ENCODE measurements at regions not wholly inside any gene's neighbourhood (a gene's known extent, or its start where the extent isn't known, plus 50 kb on each side); places are given as distances from the start of the nearest gene placed in this dataset.
"Not testable (repeated sequence)": the region's sequence is repeated elsewhere in the genome, so short reads cannot be mapped to it uniquely, and the experiment has no call there.

DNA sequence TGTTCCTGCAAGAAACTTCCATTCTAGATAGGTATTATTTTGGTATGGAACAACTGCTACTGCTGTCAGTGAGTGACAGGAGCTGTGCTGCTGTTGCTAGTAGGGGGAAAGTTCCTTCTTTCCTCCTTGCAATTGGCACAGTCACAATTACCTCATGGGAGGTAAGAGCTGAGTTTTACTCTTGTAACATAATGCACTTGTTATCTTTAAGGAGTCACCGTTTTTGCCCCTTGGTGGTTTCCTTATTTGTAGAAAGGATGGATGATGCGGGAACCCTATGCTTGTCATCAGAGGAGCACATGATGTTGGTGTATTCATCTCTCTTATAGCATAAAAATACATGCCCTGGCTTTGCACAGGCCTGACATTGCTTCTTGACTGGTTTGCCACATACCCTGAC is 234.7 kb upstream of the NPY start:
- no peak for DNase-seq (ENCODE audit: low read depth in 4 of 4, low spot score in 3 of 4)

DNA sequence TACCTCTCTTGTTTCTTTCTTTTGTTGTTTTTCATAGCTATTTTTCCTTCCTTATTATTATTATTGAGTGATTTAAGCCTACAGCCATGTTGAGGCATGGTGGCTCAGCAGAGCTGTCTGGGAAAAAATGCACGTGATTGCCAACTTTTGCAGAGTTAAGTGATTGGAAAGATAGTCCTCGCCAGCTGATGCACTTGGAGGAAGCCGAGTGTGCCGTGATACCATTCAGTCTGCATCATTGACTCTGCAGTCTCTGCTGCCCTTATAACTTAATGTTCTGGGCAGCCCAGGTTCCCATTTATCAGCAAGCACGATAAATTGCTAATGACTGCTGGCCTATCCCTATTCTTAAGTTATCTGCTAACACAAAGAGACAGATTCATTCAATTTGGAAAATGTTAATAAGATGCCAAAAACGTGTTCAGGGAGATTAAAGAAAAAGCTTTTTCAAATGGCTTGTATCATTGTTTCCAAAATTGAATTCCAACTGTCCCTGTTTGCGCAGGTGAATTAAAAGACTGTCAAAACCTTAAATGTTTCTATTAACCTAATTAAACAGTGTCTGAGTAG is 232.9 kb upstream of the NPY start:
- no peak for DNase-seq (ENCODE audit: low read depth in 4 of 4, low spot score in 3 of 4)

DNA sequence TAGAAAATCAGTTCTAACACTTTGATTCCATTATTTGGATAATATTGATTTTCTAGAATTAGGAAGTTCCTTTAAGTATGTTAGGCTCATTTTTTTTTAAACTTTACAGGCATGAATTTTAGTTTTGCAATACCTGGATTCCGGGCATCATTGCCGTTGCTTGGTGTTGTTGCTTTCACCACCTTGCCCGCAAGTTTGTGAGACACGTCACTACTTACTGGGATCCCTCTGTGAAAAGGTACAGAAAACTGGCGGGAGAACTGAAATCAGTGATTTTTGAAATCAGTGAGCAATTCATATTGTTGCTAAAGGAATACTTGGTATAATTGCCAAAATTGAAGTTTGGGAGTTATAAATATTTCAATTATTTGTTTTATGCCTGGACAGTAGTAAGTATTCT is 232.3 kb upstream of the NPY start:
- DNase-seq (ENCODE audit: low read depth in 4 of 4, low spot score in 3 of 4): no peak

DNA sequence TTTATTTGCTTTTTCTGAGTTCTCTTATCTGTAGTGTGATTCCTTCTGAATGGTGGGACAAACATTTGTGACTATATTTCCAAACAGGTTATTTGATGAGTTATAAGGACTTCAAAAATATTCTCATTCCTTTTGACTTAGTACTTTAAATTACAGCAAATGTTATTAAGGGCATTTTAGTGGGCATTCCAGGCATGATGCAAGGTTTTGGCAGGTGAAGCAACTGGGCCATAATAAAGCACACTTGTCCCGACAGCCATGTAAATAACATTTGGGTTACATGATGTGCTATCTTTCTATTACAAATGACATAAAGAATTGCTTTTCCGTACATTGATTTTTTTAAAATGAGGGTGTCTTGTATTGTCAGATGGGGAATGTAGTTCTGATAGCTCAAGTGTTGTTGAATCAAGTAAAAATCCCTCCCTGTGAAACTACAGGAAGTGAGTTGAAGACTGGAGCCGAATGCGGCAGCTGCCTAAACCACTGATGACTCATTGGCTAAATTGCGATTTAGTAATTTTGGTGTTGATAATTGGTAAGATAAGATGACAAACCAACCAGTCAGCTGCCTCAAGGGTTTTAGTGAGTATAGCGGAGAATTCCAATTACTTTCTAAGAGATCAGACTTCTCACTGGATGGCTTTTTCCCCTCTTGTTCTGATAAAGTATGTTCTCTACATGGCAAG is 231.3 kb upstream of the NPY start:
- DNase-seq (ENCODE audit: low read depth in 4 of 4, low spot score in 3 of 4): no peak

DNA sequence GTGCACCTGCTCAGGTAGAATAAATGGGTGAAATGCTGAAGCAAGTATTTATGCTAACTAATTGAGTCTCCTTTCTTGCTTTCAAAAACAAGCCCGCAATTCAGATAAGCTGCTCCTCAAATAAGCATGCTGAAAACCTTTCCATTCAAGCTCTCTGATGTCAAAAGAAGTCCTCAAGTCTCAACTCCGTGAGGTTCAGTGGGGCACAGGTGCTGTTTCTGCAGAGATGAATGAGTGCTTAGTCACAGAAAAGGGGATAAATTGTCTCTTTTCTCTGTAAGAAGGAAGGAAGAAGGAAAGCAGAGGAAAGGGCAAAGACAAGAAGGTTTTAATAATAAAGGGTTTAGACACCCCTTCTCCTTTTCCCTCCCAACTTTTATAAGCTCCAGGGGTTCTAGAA is 229.8 kb upstream of the NPY start:
- DNase-seq (ENCODE audit: low read depth in 4 of 4, low spot score in 3 of 4): no peak

DNA sequence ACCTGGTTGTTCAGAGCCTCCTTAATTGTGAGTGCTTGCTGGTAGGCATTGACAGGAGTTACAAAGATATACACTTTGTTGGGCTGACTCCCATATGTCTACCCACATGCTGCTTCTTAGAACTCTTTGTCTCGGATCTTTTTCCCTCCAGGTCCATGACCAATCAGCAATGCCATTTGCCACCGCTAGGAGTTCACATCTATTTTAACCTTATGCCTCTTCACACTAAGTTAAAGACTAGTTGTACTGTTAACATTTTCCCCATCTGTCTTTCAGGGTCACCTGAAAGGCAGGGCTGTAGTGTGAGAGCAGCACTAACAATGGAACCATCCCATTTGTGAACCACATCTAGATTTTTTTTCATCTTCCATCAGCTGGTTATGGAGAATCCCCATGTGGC is 226.7 kb upstream of the NPY start:
- no peak for DNase-seq (ENCODE audit: low read depth in 4 of 4, low spot score in 3 of 4)

DNA sequence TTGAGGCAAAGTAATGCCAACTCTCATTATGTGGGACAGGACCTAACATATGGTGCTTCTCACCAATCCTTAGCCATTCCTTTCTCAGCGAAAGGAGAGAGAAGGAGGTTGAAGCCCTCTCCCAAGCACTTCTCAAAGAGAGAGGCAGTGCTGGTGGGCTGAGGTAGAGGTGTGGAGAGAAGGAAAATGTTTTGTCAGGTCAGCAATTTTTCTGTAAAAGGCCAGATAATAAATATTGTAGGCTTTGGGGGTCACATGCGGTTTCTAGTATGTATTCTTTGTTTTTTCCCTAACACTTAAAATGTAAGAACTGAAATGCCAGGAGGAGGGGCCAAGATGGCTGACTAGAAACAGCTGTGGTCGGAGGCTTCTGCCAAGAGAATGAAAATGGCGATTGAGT is 225.0 kb upstream of the NPY start:
- no peak for DNase-seq (ENCODE audit: low read depth in 4 of 4, low spot score in 3 of 4)

DNA sequence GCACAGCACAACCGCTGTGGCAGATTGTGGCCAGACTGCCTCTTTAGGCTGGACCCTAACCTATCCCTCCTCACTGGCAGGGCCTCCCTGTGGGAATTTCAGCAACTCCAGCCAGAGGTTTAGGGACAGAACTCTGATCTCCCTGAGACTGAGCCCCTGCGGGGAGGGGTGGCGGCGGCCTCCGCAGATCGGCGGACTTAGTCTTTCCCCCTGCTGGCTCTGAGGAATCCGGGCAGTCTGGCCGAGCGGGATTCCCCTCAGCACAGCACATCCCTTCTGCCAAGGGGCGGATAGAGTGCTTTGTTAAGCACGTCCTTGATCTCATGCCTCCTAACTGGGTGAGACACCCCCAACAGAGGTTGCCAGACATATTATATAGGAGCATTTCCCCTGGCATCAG is 224.2 kb upstream of the NPY start:
- DNase-seq (ENCODE audit: low read depth in 4 of 4, low spot score in 3 of 4): no peak

DNA sequence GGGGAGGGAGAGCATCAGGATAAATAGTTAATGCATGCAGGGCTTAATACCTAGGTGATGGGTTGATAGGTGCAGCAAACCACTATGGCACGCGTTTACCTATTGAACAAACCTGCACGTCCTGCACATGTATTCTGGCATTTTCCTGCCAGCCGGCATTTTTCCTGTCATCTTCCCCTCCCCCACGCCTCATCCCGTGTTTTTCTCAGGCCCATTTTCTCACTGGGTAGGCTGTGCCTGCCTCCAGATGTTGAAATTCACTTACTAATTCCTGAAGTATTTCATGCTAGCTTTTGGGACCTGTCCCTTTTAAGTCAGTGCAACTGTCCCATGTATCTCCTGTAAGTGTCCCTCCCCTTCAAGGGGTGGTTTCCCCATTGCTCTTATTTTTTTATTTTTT is 220.3 kb upstream of the NPY start:
- no peak for DNase-seq (ENCODE audit: low read depth in 4 of 4, low spot score in 3 of 4)

DNA sequence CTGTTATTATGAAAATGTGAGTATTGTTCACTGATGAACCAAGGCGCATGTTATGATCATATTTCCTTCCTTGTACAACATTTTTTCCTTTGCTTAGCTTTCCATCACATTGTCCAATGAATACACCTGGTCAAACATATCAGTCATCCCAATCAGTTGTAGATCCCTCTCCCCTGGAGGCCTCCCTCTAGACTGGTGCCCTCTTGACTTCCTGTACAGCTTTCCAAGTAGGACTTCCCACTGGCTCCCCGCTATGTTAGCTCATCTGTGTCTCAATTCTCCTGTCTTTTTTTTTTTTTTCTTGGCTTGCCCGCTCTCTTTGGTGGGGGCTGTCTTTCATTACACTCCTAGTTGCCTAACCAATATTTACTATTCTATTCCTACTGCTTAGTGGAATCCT is 214.2 kb upstream of the NPY start:
- no peak for DNase-seq (ENCODE audit: low read depth in 4 of 4, low spot score in 3 of 4)

DNA sequence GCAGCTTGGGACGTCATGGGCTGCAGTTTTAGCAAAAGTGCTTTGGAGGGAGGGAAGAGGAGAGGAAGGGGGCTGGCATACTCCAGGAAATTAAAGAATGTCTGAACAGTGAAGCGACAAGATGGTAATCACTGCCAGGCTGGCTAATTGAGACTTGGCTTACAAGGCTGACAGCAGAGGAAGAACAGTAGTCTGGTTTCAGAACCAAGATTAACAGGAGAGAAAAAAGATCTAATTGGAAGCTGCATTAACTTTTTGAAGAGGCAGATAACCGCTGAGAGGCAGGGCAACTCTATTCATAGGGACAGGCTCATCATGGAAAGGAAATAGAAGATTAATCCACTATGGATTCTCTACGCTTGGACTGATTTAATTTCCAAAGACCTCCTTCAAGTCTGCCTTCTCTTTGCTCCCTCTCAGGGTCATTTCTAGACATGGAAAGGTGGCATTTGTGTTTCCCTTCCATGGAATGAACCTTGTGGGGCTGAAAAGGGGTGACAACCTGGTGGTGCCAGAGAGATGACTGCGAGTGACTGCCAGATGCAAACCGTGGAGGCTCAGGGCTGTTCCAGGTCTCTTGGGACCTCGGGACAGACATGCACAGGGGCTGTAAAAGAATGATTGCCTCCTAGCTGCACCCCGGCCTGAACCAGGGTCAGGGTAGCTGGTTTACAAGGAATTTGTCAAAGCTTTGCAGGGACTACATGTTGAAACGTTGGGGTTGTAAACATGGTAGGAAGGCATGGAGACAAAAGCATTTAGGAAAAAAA is 210.2 kb upstream of the NPY start:
- DNase-seq (ENCODE audit: low read depth in 4 of 4, low spot score in 3 of 4): no peak

DNA sequence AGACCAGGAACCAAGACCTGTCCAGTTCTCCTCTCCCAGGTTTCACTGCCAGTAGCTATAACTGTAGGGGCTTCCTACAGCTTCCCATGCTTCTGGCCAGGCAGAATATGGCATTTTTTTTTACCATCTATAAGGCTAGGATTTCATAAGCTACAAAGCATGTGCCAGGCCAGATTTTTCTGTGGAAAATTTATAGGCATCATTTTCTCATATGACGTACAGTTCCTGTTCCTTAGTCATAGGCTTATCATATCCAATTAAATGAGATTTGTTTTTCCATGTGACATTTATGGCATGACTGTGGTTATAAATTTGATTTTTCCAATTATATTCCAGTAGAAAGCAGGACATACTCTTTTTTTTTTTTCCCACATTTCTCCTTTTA is 208.6 kb upstream of the NPY start:
- DNase-seq (ENCODE audit: low read depth in 4 of 4, low spot score in 3 of 4): no peak

DNA sequence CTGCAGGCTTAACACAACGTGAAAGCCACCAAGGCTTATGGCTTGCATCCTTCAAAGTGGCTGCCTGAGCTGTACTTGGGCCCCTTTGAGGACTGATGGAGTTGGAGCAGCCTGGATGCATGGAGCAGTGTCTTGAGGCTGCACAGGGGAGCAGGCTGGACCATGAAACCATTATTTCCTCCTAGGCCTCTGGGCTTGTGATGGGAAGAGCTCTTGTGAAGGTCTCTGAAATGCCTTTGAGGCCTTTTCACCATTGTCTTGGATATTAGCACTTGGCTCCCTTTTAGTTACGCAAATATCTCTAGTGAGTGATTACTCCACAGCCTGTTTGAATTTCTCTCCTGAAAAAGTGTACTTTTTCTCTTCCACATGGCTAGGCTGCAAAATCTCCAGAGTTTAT is 201.2 kb upstream of the NPY start:
- DNase-seq (ENCODE audit: low read depth in 4 of 4, low spot score in 3 of 4): no peak

DNA sequence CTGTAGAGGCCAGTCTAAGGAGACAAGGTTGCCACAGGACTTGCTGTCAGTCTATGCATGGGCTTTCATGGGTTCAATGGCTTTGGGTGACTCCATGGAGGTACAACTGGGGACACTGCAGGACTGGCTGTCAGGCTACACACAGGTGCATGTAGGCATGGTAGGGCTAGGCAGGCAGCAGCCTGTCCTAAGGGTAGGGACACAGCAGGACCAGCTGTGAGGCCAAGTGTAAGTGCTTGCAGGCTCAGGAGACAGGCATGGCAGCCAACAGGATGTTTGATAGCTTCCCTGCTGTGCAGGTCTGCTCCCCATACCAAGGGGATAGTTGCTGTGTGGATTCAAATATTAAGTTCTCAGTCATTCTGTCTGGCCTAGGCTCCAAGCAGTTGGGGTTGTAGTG is 181.0 kb upstream of the NPY start:
- DNase-seq (ENCODE audit: low read depth in 4 of 4, low spot score in 3 of 4): no peak

DNA sequence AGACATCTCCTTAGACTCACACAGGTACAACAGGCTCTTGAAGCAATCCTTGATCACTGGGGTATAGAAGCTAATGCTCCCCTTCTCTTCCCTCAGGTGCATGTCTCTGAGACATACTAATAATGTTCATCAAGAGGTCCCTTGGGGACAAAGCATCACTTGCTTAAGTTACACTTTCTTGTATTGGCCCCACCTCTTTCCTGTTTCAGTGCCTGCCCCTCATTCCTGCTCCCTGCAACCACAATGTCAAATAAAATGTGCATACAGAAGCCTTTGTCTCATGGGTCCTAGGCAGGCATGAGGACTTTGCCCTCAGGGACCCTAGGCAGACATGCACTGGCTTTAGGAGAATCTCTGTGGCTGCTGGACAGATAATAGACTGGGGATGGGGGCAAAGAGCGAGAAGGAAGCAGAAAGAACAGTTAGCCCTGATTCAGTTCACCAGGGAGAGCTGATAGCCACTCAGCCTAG is 175.0 kb upstream of the NPY start:
- DNase-seq (ENCODE audit: low read depth in 4 of 4, low spot score in 3 of 4): no peak

DNA sequence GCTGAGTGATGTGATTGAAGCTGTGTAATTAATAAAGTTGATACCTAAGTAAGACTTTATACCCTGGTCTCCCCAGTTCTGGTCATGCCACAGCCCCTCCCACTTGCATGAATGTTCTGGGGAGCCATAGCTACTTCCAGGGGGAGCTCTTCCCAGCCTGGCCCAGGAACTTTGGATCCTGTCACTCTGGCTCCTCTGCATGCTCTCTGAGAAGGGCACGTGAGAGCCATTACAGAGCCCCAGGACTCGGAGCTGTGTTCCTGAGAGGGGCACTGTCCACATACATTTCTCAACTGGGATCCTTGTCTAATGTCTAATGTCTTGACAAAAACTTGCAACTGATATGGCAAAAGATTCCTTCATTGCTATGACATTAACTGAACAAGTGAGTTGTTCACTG is 173.9 kb upstream of the NPY start:
- DNase-seq (ENCODE audit: low read depth in 4 of 4, low spot score in 3 of 4): no peak

DNA sequence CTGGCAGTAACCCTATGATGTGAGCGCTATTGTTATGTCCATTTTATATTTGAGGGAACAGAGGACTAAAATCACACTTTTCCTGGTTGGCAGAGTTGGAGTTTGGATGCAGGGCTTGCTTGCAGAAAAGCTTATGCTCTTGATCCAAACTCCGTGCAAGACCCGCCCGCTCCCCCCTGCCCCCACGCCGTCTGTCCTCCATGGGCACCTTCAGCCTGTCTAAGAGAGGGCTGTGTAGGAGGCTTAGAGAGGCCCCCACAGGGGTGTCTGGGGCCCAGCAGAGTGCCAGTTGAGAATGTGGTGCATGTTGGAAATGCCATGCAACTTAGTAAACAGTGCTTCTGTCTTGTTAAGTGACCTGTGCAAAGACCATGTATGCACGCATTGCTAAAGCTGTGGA is 170.5 kb upstream of the NPY start:
- no peak for DNase-seq (ENCODE audit: low read depth in 4 of 4, low spot score in 3 of 4)

DNA sequence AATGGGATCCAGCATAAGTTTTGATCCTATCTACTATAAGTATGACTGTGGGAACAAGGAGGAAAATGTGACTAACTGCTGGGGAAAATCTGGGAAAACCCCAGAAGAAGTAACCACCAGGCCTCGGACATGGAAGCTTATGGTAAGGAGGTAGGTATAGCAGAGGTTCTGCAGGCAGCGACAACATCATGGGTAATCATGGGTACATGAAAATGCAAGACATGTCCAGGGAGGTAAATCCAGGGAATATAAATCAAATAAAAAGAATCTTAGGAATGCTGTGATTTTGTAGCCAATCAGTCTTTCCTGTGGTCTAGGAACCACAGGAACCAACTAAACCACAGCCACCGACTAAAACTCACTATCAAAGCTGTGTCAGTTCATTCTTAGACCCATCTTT is 168.3 kb upstream of the NPY start:
- no peak for DNase-seq (ENCODE audit: low read depth in 4 of 4, low spot score in 3 of 4)

DNA sequence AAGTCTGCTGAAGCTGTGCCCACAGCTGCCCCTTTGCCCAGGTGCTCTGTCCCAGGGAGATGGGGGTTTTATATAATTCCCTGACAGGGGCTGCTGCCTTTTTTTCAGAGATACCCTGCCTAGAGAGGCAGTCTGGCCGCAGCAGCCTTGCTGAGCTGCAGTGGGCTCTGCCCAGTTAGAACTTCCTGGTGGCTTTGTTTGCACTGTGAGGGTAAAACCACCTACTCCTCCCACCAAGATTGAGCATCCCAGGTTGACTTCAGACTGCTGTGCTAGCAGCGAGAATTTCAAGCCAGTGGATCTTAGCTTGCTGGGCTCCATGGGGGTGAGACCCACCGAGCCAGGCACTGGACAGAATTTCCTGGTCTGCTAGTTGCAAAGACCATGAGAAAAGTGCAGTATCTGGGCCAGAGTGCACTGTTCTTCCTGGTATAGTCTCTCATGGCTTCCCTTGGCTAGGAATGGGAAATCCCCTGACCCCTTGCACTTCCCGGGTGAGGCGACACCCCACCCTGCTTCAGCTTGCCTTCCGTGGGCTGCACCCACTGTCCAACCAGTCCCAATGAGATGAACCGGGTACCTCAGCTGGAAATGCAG is 166.0 kb upstream of the NPY start:
- DNase-seq (ENCODE audit: low read depth in 4 of 4, low spot score in 3 of 4): not testable (repeated sequence)

DNA sequence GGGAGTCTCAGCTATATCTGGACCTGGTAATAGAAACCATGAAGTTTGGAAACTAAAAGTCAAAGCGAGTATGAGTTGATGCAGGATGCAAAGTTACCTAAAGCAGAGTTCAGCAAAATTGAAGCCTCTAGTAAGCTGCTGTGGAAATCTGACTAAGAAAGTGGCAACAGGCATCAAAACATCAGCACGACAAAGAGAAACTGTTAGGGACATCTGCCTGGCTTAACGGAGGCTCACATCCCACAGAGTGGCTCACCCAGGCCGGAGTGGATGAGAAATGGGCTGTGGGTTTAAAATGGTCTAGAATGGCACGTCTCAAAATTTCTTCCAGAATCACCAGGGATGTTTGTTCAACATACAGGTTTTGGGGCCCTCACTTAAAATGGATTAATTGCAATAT is 164.1 kb upstream of the NPY start:
- DNase-seq (ENCODE audit: low read depth in 4 of 4, low spot score in 3 of 4): no peak

DNA sequence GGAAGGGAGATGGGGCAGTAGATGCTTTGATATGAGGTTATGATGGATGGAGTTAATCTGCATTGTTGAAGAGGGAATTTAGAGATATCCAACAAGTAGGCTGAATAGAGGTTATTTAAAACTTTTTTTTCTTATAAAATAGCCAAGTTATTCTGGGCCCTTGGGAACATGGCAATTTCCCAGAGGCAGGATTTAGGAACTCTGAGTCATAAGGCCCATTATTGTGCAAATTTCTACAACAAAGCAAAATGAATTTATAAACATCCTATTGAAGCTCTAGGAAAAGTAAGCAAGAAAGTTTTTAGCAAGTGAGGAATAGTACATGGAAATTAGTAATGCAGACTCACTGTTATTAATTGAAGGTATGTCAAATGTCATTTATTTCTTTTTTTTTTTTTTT is 160.9 kb upstream of the NPY start:
- DNase-seq (ENCODE audit: low read depth in 4 of 4, low spot score in 3 of 4): no peak

DNA sequence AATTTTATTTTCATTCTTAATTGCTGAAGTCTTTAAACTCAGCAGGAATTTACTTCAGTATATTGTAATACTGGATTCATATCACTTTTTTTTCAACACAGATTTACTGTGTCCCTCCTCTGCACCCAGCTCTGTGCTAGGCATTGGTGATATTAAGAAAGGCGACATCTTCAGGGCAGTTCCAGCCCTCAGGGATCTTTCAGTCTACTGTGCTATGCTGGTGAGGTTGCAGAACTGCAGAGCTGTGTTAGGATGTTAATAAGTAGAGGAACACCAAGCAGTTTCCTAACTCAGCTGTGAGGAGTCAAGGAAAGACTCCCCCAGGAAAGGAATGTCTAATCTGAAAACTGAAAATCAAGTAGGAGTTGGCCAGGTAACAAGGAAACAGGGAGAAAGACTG is 158.2 kb upstream of the NPY start:
- DNase-seq (ENCODE audit: low read depth in 4 of 4, low spot score in 3 of 4): no peak
